Fibroblast of lung (primary cell): ENCODE measurements at regions not wholly inside any gene's neighbourhood (a gene's known extent, or its start where the extent isn't known, plus 50 kb on each side); places are given as distances from the start of the nearest gene placed in this dataset.

Experiments
- DNase-seq, 2 donors: peaks; one replicate each; pipeline versions ENCODE4 v3.0.0 to v3.0.0-alpha.2; 2010; ENCODE audit warnings: low read depth in 2 of 2
- H2AFZ ChIP-seq: 2 replicates; pipeline ENCODE4 v1.5.1; 2012; ENCODE audit warnings: low read length, control low read depth, inconsistent platforms
- H3K27ac ChIP-seq: 2 replicates; pipeline ENCODE4 v1.5.1; 2011; ENCODE audit warnings: low read length, control low read depth; ENCODE audit not compliant: insufficient read depth
- H3K27me3 ChIP-seq: 2 replicates; pipeline ENCODE4 v1.5.1; 2011; ENCODE audit warnings: mild to moderate bottlenecking, low read length; ENCODE audit not compliant: control insufficient read depth, insufficient read depth
- H3K36me3 ChIP-seq: 2 replicates; pipeline ENCODE4 v1.5.1; 2011; ENCODE audit warnings: low read length; ENCODE audit not compliant: control insufficient read depth, insufficient read depth
- H3K4me1 ChIP-seq: 2 replicates; pipeline ENCODE4 v1.5.1; 2011; ENCODE audit warnings: low read length; ENCODE audit not compliant: control insufficient read depth, insufficient read depth; ENCODE audit errors: extremely low read depth
- H3K4me2 ChIP-seq: 2 replicates; pipeline ENCODE4 v1.5.1; 2011; ENCODE audit warnings: low read length, control low read depth; ENCODE audit not compliant: insufficient read depth; ENCODE audit errors: extremely low read depth
- H3K4me3 ChIP-seq, 4 experiments: fragments of 200-600 bp in 1 of 4; sonication (generic) in 1 of 4; replicated peaks in 1 of 4; 2 replicates each; pipeline ENCODE4 v1.5.1; 2011 to 2016; ENCODE audit warnings: low read length in 4 of 4, low read depth in 3 of 4, mild to moderate bottlenecking in 3 of 4, control low read depth in 2 of 4, inconsistent platforms in 1 of 4, mixed read lengths in 1 of 4; ENCODE audit not compliant: insufficient read depth in 1 of 4; ENCODE audit errors: control extremely low read depth in 1 of 4
- H3K79me2 ChIP-seq: 2 replicates; pipeline ENCODE4 v1.5.1; 2012; ENCODE audit warnings: mild to moderate bottlenecking, low read length, inconsistent platforms; ENCODE audit not compliant: control insufficient read depth, insufficient read depth
- H3K9ac ChIP-seq: 2 replicates; pipeline ENCODE4 v1.5.1; 2011; ENCODE audit warnings: mild to moderate bottlenecking, low read length, control low read depth; ENCODE audit not compliant: insufficient read depth
- H3K9me3 ChIP-seq: 2 replicates; pipeline ENCODE4 v1.5.1; 2012; ENCODE audit warnings: low read depth, low read length; ENCODE audit not compliant: control insufficient read depth, insufficient read depth
- H4K20me1 ChIP-seq: 2 replicates; pipeline ENCODE4 v1.5.1; 2011; ENCODE audit warnings: low read length; ENCODE audit not compliant: control insufficient read depth, insufficient read depth; ENCODE audit errors: extremely low read depth
- EZH2 ChIP-seq: IDR thresholded peaks from 2 replicates; pipeline ENCODE4 v1.5.1; 2012; ENCODE audit warnings: low read length, control low read depth, mild to moderate bottlenecking; ENCODE audit errors: missing control alignments
- TF ChIP-seq, protein P1 (sequence below), 2 donors: IDR thresholded peaks in 1 of 2; conservative IDR thresholded peaks in 1 of 2; 1 replicate in 1 of 2; 2 replicates in 1 of 2; pipeline ENCODE4 v1.5.1; 2011 to 2012; ENCODE audit warnings: low read length in 2 of 2, control low read depth in 1 of 2, inconsistent platforms in 1 of 2, low read depth in 1 of 2, mild to moderate bottlenecking in 1 of 2

GRCh38 chr13:99655351-99656091 is 154.2 kb downstream of the TM9SF2 start:
- no peak overlapping the region for H3K4me2 ChIP-seq
- no peak overlapping the region for H3K27ac ChIP-seq
- no peak overlapping the region for H3K9ac ChIP-seq
- H3K9me3 ChIP-seq = no peaks in the 10 kb centered on the region
- no peaks in the 10 kb centered on the region for H3K4me1 ChIP-seq
- H4K20me1 ChIP-seq = no peaks in the 10 kb centered on the region
- no peaks in the 10 kb centered on the region for H3K36me3 ChIP-seq
- DNase-seq = peak in 1 of 2 donors; percentile 90
- H3K4me3 ChIP-seq = no peak overlapping the region
- no peaks in the 10 kb centered on the region for H3K79me2 ChIP-seq
- no peak overlapping the region for H2AFZ ChIP-seq
- no peaks in the 10 kb centered on the region for H3K27me3 ChIP-seq
- TF ChIP-seq, protein P1, sequence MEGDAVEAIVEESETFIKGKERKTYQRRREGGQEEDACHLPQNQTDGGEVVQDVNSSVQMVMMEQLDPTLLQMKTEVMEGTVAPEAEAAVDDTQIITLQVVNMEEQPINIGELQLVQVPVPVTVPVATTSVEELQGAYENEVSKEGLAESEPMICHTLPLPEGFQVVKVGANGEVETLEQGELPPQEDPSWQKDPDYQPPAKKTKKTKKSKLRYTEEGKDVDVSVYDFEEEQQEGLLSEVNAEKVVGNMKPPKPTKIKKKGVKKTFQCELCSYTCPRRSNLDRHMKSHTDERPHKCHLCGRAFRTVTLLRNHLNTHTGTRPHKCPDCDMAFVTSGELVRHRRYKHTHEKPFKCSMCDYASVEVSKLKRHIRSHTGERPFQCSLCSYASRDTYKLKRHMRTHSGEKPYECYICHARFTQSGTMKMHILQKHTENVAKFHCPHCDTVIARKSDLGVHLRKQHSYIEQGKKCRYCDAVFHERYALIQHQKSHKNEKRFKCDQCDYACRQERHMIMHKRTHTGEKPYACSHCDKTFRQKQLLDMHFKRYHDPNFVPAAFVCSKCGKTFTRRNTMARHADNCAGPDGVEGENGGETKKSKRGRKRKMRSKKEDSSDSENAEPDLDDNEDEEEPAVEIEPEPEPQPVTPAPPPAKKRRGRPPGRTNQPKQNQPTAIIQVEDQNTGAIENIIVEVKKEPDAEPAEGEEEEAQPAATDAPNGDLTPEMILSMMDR (conservative IDR thresholded peaks at IDR 0.05 in 1 of 2, IDR thresholded peaks at IDR 0.05 in 1 of 2; ENCODE audit: low read depth in 1 of 2, low read length in 2 of 2) = no peak
- TF ChIP-seq EZH2 = no peak

GRCh38 chr13:99654076-99654475 is 152.8 kb downstream of the TM9SF2 start:
- Histone ChIP-seq H2AFZ (no peak overlapping the region), H3K27ac (no peak overlapping the region)
- TF ChIP-seq, protein P1 (conservative IDR thresholded peaks at IDR 0.05 in 1 of 2, IDR thresholded peaks at IDR 0.05 in 1 of 2; ENCODE audit: low read depth in 1 of 2, low read length in 2 of 2) = no peak
- TF ChIP-seq EZH2 = no peak

GRCh38 chr13:99653526-99653925 is 152.3 kb downstream of the TM9SF2 start:
- Histone ChIP-seq H3K36me3 (no peaks in the 10 kb centered on the region), H3K9me3 (no peaks in the 10 kb centered on the region), H2AFZ (no peak overlapping the region), H3K27me3 (no peaks in the 10 kb centered on the region), H3K79me2 (no peaks in the 10 kb centered on the region), H3K4me1 (no peaks in the 10 kb centered on the region), H3K27ac (no peak overlapping the region), H3K4me3 (no peak overlapping the region), H3K9ac (no peak overlapping the region), H4K20me1 (no peaks in the 10 kb centered on the region), H3K4me2 (no peak overlapping the region)
- DNase-seq = no peak
- no peak for TF ChIP-seq EZH2
- TF ChIP-seq, protein P1 (conservative IDR thresholded peaks at IDR 0.05 in 1 of 2, IDR thresholded peaks at IDR 0.05 in 1 of 2; ENCODE audit: low read depth in 1 of 2, low read length in 2 of 2) = no peak

More at GRCh38 chr13:99654076-99654475, 152.8 kb downstream of the TM9SF2 start:
- Histone ChIP-seq H3K9me3 (no peaks in the 10 kb centered on the region), H3K4me2 (no peak overlapping the region), H3K4me3 (no peak overlapping the region), H3K36me3 (no peaks in the 10 kb centered on the region), H3K27me3 (no peaks in the 10 kb centered on the region), H3K4me1 (no peaks in the 10 kb centered on the region), H3K9ac (no peak overlapping the region), H3K79me2 (no peaks in the 10 kb centered on the region), H4K20me1 (no peaks in the 10 kb centered on the region)
- DNase-seq = no peak
